ENCODE measurements at regions not wholly inside any gene's neighbourhood (a gene's known extent, or its start where the extent isn't known, plus 50 kb on each side); places are given as distances from the start of the nearest gene placed in this dataset.

DNA sequence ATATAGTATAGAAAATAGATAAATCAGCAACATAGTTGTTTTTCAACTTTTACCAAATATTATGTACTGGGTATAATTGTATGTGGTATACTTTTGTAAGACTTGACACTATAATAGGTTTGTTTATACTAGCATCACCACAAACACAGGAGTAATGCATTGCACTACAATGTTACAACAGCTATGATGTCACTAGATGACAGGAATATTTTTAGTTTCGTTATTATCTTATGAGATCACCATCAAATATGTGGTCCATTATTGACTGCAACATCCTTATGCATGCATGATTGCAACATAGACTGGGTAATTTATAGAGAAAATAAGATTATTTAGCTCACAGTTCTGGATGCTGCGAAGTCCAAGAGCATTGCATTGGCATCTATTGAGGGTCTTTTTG lies 678.4 kb upstream of the ZNF804A start:
- H2AFZ ChIP-seq (ENCODE audit: low read depth, low read length): no peak overlapping the region
- H3K27me3 ChIP-seq (ENCODE audit: control insufficient read depth in 2 of 2, insufficient read depth in 2 of 2, low read length in 2 of 2): no peaks in the 10 kb centered on the region
- no peaks in the 10 kb centered on the region for H3K79me2 ChIP-seq (ENCODE audit: control insufficient read depth, insufficient read depth, low read length)
- BruUV-seq (replicated peaks): no TSS peak
- H3K27ac ChIP-seq (ENCODE audit: extremely low read depth, low read depth, low read length): no peak overlapping the region
- no peak overlapping the region for H3K9ac ChIP-seq (ENCODE audit: insufficient read depth in 1 of 2, low read depth in 2 of 2, low read length in 2 of 2)
- H3K4me3 ChIP-seq: no peak overlapping the region
- intact Hi-C loops (cut with micrococcal nuclease) (no loop called here), in situ Hi-C loops (cut with MboI) (no loop called here)
- no peaks in the 10 kb centered on the region for H3K36me3 ChIP-seq (ENCODE audit: control insufficient read depth, insufficient read depth, low read length)
- 0% methylated on average over 2 of the region's 2 CpGs for WGBS (ENCODE audit: insufficient coverage, low coverage, missing lambda C conversion rate)
- no peaks in the 10 kb centered on the region for H3K9me3 ChIP-seq (replicated peaks; ENCODE audit: control insufficient read depth, insufficient read depth, low read depth, low read length)
- H3K4me1 ChIP-seq (replicated peaks in 1 of 2; ENCODE audit: control insufficient read depth in 2 of 2, insufficient read depth in 2 of 2, low read length in 2 of 2): no peaks in the 10 kb centered on the region
- peak; percentile 23 for FAIRE-seq
- POLR2A ChIA-PET: no interaction called here
- no peak for DNase-seq (ENCODE audit: extremely low read depth in 1 of 4, low spot score in 3 of 4)
- no peak overlapping the region for H3K4me2 ChIP-seq (ENCODE audit: insufficient read depth, low read length)
- no peak for ATAC-seq
- H4K20me1 ChIP-seq (replicated peaks; ENCODE audit: control insufficient read depth, insufficient read depth, low read length): no peaks in the 10 kb centered on the region
- no peaks in the 10 kb centered on the region for H3K9me1 ChIP-seq (ENCODE audit: control insufficient read depth, insufficient read depth, low read length)
- CTCF ChIA-PET (ENCODE audit: low intra/inter-chr PET ratio): no interaction called here
- TF ChIP-seq RBM25 (IDR thresholded peaks at IDR 0.05; ENCODE audit: low read depth, low read length, severe bottlenecking) (no peak), ZNF77 (CRISPR knock-in tag; IDR thresholded peaks at IDR 0.05) (no peak), ZNF311 (CRISPR knock-in tag; IDR thresholded peaks at IDR 0.05) (no peak), FOXK1 (CRISPR knock-in tag; IDR thresholded peaks at IDR 0.05; ENCODE audit: borderline replicate concordance) (no peak), DDX20 (tag; IDR thresholded peaks at IDR 0.05; ENCODE audit: low read depth) (no peak), ZNF668 (CRISPR knock-in tag; IDR thresholded peaks at IDR 0.05) (no peak), PHB (CRISPR knock-in tag; IDR thresholded peaks at IDR 0.05) (no peak)
- TF ChIP-seq, protein P1, sequence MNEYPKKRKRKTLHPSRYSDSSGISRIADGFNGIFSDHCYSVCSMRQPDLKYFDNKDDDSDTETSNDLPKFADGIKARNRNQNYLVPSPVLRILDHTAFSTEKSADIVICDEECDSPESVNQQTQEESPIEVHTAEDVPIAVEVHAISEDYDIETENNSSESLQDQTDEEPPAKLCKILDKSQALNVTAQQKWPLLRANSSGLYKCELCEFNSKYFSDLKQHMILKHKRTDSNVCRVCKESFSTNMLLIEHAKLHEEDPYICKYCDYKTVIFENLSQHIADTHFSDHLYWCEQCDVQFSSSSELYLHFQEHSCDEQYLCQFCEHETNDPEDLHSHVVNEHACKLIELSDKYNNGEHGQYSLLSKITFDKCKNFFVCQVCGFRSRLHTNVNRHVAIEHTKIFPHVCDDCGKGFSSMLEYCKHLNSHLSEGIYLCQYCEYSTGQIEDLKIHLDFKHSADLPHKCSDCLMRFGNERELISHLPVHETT (CRISPR knock-in tag; conservative IDR thresholded peaks at IDR 0.05 in 1 of 2, IDR thresholded peaks at IDR 0.05 in 1 of 2): no peak
- TF ChIP-seq, protein P2, sequence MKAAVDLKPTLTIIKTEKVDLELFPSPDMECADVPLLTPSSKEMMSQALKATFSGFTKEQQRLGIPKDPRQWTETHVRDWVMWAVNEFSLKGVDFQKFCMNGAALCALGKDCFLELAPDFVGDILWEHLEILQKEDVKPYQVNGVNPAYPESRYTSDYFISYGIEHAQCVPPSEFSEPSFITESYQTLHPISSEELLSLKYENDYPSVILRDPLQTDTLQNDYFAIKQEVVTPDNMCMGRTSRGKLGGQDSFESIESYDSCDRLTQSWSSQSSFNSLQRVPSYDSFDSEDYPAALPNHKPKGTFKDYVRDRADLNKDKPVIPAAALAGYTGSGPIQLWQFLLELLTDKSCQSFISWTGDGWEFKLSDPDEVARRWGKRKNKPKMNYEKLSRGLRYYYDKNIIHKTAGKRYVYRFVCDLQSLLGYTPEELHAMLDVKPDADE (conservative IDR thresholded peaks at IDR 0.05; ENCODE audit: control insufficient read depth, low read depth, low read length): no peak
- TF ChIP-seq, protein P3, sequence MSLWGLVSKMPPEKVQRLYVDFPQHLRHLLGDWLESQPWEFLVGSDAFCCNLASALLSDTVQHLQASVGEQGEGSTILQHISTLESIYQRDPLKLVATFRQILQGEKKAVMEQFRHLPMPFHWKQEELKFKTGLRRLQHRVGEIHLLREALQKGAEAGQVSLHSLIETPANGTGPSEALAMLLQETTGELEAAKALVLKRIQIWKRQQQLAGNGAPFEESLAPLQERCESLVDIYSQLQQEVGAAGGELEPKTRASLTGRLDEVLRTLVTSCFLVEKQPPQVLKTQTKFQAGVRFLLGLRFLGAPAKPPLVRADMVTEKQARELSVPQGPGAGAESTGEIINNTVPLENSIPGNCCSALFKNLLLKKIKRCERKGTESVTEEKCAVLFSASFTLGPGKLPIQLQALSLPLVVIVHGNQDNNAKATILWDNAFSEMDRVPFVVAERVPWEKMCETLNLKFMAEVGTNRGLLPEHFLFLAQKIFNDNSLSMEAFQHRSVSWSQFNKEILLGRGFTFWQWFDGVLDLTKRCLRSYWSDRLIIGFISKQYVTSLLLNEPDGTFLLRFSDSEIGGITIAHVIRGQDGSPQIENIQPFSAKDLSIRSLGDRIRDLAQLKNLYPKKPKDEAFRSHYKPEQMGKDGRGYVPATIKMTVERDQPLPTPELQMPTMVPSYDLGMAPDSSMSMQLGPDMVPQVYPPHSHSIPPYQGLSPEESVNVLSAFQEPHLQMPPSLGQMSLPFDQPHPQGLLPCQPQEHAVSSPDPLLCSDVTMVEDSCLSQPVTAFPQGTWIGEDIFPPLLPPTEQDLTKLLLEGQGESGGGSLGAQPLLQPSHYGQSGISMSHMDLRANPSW (CRISPR knock-in tag; IDR thresholded peaks at IDR 0.05): no peak
- TF ChIP-seq, protein P4, sequence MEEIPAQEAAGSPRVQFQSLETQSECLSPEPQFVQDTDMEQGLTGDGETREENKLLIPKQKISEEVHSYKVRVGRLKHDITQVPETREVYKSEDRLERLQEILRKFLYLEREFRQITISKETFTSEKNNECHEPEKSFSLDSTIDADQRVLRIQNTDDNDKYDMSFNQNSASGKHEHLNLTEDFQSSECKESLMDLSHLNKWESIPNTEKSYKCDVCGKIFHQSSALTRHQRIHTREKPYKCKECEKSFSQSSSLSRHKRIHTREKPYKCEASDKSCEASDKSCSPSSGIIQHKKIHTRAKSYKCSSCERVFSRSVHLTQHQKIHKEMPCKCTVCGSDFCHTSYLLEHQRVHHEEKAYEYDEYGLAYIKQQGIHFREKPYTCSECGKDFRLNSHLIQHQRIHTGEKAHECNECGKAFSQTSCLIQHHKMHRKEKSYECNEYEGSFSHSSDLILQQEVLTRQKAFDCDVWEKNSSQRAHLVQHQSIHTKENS (CRISPR knock-in tag; IDR thresholded peaks at IDR 0.05): no peak
- TF ChIP-seq, protein P5, sequence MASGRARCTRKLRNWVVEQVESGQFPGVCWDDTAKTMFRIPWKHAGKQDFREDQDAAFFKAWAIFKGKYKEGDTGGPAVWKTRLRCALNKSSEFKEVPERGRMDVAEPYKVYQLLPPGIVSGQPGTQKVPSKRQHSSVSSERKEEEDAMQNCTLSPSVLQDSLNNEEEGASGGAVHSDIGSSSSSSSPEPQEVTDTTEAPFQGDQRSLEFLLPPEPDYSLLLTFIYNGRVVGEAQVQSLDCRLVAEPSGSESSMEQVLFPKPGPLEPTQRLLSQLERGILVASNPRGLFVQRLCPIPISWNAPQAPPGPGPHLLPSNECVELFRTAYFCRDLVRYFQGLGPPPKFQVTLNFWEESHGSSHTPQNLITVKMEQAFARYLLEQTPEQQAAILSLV (tag; IDR thresholded peaks at IDR 0.05): no peak
